ENCODE measurements at regions not wholly inside any gene's neighbourhood (a gene's known extent, or its start where the extent isn't known, plus 50 kb on each side); places are given as distances from the start of the nearest gene placed in this dataset.

GRCh38 chr5:118551031-118551430, 437.3 kb downstream of the DTWD2 start:
- no peaks in the 10 kb centered on the region for H3K4me1 ChIP-seq (ENCODE audit: control insufficient read depth in 2 of 2, insufficient read depth in 2 of 2, low read length in 1 of 2)
- H3K36me3 ChIP-seq (ENCODE audit: control insufficient read depth in 2 of 2, insufficient read depth in 2 of 2, low read length in 1 of 2), result no peaks in the 10 kb centered on the region
- H3K27ac ChIP-seq (ENCODE audit: low read depth in 2 of 2, low read length in 1 of 2), result no peak overlapping the region
- no peaks in the 10 kb centered on the region for H3K27me3 ChIP-seq (ENCODE audit: control insufficient read depth in 1 of 2, insufficient read depth in 2 of 2, low read length in 2 of 2)
- H3K4me3 ChIP-seq (ENCODE audit: low read depth in 1 of 2, low read length in 2 of 2), result no peak overlapping the region
- H3K9me3 ChIP-seq (ENCODE audit: control insufficient read depth in 2 of 2, insufficient read depth in 1 of 2, low read depth in 1 of 2, low read length in 1 of 2), result no peaks in the 10 kb centered on the region

- Histone ChIP-seq H3K36me3 (ENCODE audit: control insufficient read depth in 2 of 2, insufficient read depth in 2 of 2, low read length in 1 of 2) (no peaks in the 10 kb centered on the region), H3K9me3 (ENCODE audit: control insufficient read depth in 2 of 2, insufficient read depth in 1 of 2, low read depth in 1 of 2, low read length in 1 of 2) (no peaks in the 10 kb centered on the region), H3K27me3 (ENCODE audit: control insufficient read depth in 1 of 2, insufficient read depth in 2 of 2, low read length in 2 of 2) (no peaks in the 10 kb centered on the region), H3K4me3 (ENCODE audit: low read depth in 1 of 2, low read length in 2 of 2) (no peak overlapping the region), H3K27ac (ENCODE audit: low read depth in 2 of 2, low read length in 1 of 2) (no peak overlapping the region), H3K4me1 (ENCODE audit: control insufficient read depth in 2 of 2, insufficient read depth in 2 of 2, low read length in 1 of 2) (no peaks in the 10 kb centered on the region)
- 53 to 61% methylated on average over 2 of the region's 2 CpGs for WGBS, 2 donors
These were observed 439.3 kb downstream of the DTWD2 start for GRCh38 chr5:118548761-118549720.

- Histone ChIP-seq H3K9me3 (ENCODE audit: control insufficient read depth in 2 of 2, insufficient read depth in 1 of 2, low read depth in 1 of 2, low read length in 1 of 2) (no peaks in the 10 kb centered on the region), H3K36me3 (ENCODE audit: control insufficient read depth in 2 of 2, insufficient read depth in 2 of 2, low read length in 1 of 2) (no peaks in the 10 kb centered on the region), H3K27ac (ENCODE audit: low read depth in 2 of 2, low read length in 1 of 2) (no peak overlapping the region), H3K4me3 (ENCODE audit: low read depth in 1 of 2, low read length in 2 of 2) (no peak overlapping the region), H3K4me1 (ENCODE audit: control insufficient read depth in 2 of 2, insufficient read depth in 2 of 2, low read length in 1 of 2) (no peaks in the 10 kb centered on the region), H3K27me3 (ENCODE audit: control insufficient read depth in 1 of 2, insufficient read depth in 2 of 2, low read length in 2 of 2) (no peaks in the 10 kb centered on the region)
- 92 to 100% methylated on average over 1 of the region's 1 CpG for WGBS, 2 donors
These were observed 442.9 kb downstream of the DTWD2 start for GRCh38 chr5:118545470-118545869.

DNA sequence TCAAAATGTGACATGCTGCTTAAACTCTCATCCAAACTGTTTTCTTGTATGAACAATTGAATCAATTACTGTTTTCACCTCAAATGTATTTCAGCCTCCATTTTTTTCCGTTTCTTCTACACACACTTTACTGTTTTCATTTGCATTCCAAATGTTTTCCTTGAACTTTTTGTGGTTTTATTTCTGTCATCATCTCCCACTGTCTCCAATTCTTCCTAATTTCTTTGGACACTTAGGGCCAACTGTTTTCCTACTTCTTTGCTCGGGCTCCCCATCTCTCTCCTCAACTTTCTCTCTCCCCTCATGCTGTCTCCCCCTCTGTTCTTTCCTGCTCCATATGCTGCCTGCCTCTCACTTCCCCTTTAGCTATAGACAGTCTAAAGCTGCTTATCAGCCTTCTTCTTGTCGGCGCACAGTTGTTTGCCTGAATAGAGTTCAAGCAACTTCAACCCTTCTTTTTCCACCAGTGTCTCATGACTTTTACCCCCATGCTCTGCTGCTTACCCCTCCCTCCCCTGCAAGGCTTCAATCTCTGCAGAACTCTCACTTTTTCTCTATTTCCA, 443.4 kb downstream of the DTWD2 start:
- H3K4me1 ChIP-seq (ENCODE audit: control insufficient read depth in 2 of 2, insufficient read depth in 2 of 2, low read length in 1 of 2), result no peaks in the 10 kb centered on the region
- H3K36me3 ChIP-seq (ENCODE audit: control insufficient read depth in 2 of 2, insufficient read depth in 2 of 2, low read length in 1 of 2), result no peaks in the 10 kb centered on the region
- no peaks in the 10 kb centered on the region for H3K27me3 ChIP-seq (ENCODE audit: control insufficient read depth in 1 of 2, insufficient read depth in 2 of 2, low read length in 2 of 2)
- no peak overlapping the region for H3K27ac ChIP-seq (ENCODE audit: low read depth in 2 of 2, low read length in 1 of 2)
- no peaks in the 10 kb centered on the region for H3K9me3 ChIP-seq (ENCODE audit: control insufficient read depth in 2 of 2, insufficient read depth in 1 of 2, low read depth in 1 of 2, low read length in 1 of 2)
- WGBS, 2 donors, result 67 to 73% methylated on average over 4 of the region's 4 CpGs
- no peak overlapping the region for H3K4me3 ChIP-seq (ENCODE audit: low read depth in 1 of 2, low read length in 2 of 2)

DNA sequence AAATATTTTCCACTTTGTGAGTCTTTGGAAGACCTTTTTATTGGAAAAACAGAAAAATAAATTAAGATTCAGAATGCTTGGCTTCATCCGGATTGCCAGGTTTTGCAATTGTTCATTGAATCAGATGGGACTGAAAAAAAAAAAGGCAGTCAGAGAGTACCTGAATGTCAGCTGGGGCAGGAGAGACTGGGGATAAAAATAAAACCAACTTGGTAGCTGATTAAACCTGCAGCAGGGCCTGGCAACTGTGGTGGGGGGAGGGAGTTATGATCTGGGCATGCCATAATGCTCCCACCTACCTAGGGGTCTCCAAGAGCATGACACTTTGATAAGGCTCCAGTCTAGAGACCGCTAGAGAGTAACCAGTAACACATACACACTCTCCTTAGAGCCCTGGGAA, 454.4 kb downstream of the DTWD2 start:
- H3K4me1 ChIP-seq (ENCODE audit: control insufficient read depth in 2 of 2, insufficient read depth in 2 of 2, low read length in 1 of 2), result no peaks in the 10 kb centered on the region
- 83 to 86% methylated on average over 2 of the region's 2 CpGs for WGBS, 2 donors

GRCh38 chr5:118533156-118533555, 455.2 kb downstream of the DTWD2 start:
- Histone ChIP-seq H3K4me1 (ENCODE audit: control insufficient read depth in 2 of 2, insufficient read depth in 2 of 2, low read length in 1 of 2) (no peaks in the 10 kb centered on the region), H3K9me3 (ENCODE audit: control insufficient read depth in 2 of 2, insufficient read depth in 1 of 2, low read depth in 1 of 2, low read length in 1 of 2) (peaks cover 0 to 2% of the 10 kb centered on the region in 2 donors), H3K36me3 (ENCODE audit: control insufficient read depth in 2 of 2, insufficient read depth in 2 of 2, low read length in 1 of 2) (no peaks in the 10 kb centered on the region), H3K27ac (ENCODE audit: low read depth in 2 of 2, low read length in 1 of 2) (no peak overlapping the region), H3K27me3 (ENCODE audit: control insufficient read depth in 1 of 2, insufficient read depth in 2 of 2, low read length in 2 of 2) (no peaks in the 10 kb centered on the region), H3K4me3 (ENCODE audit: low read depth in 1 of 2, low read length in 2 of 2) (no peak overlapping the region)
- 69 to 84% methylated on average over 3 of the region's 3 CpGs for WGBS, 2 donors

More for the DNA sequence above, 454.4 kb downstream of the DTWD2 start:
- H3K27ac ChIP-seq (ENCODE audit: low read depth in 2 of 2, low read length in 1 of 2), result no peak overlapping the region
- H3K9me3 ChIP-seq (ENCODE audit: control insufficient read depth in 2 of 2, insufficient read depth in 1 of 2, low read depth in 1 of 2, low read length in 1 of 2), result peaks cover 0 to 2% of the 10 kb centered on the region in 2 donors
- no peaks in the 10 kb centered on the region for H3K36me3 ChIP-seq (ENCODE audit: control insufficient read depth in 2 of 2, insufficient read depth in 2 of 2, low read length in 1 of 2)
- H3K4me3 ChIP-seq (ENCODE audit: low read depth in 1 of 2, low read length in 2 of 2), result no peak overlapping the region
- H3K27me3 ChIP-seq (ENCODE audit: control insufficient read depth in 1 of 2, insufficient read depth in 2 of 2, low read length in 2 of 2), result no peaks in the 10 kb centered on the region

DNA sequence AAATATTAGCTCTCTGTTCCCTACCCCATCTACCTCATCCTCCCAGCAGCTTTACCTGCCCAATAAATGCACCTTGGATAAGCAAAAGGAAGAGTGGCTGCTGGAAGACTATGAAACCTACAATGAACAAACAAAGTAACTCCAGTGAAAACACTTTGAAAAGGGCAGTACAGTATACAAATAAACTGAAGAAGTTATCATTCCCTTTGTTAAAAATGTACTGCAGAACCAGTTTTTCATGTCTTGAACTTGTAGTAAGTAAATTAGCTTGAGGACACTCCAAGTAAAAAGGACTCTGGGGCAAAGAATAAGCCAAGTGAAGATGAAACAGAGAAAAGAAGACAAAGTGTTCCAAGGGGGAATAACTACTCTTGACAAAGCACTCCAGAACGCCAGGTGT, 457.1 kb downstream of the DTWD2 start:
- no peaks in the 10 kb centered on the region for H3K27me3 ChIP-seq (ENCODE audit: control insufficient read depth in 1 of 2, insufficient read depth in 2 of 2, low read length in 2 of 2)
- H3K4me3 ChIP-seq (ENCODE audit: low read depth in 1 of 2, low read length in 2 of 2), result no peak overlapping the region
- no peaks in the 10 kb centered on the region for H3K36me3 ChIP-seq (ENCODE audit: control insufficient read depth in 2 of 2, insufficient read depth in 2 of 2, low read length in 1 of 2)
- WGBS, 2 donors, result 51 to 63% methylated on average over 1 of the region's 1 CpG
- H3K4me1 ChIP-seq (ENCODE audit: control insufficient read depth in 2 of 2, insufficient read depth in 2 of 2, low read length in 1 of 2), result no peaks in the 10 kb centered on the region
- H3K9me3 ChIP-seq (ENCODE audit: control insufficient read depth in 2 of 2, insufficient read depth in 1 of 2, low read depth in 1 of 2, low read length in 1 of 2), result peaks cover 0 to 2% of the 10 kb centered on the region in 2 donors
- H3K27ac ChIP-seq (ENCODE audit: low read depth in 2 of 2, low read length in 1 of 2), result no peak overlapping the region

- Histone ChIP-seq H3K27ac (ENCODE audit: low read depth in 2 of 2, low read length in 1 of 2) (no peak overlapping the region), H3K4me1 (ENCODE audit: control insufficient read depth in 2 of 2, insufficient read depth in 2 of 2, low read length in 1 of 2) (no peaks in the 10 kb centered on the region), H3K36me3 (ENCODE audit: control insufficient read depth in 2 of 2, insufficient read depth in 2 of 2, low read length in 1 of 2) (no peaks in the 10 kb centered on the region), H3K27me3 (ENCODE audit: control insufficient read depth in 1 of 2, insufficient read depth in 2 of 2, low read length in 2 of 2) (no peaks in the 10 kb centered on the region), H3K4me3 (ENCODE audit: low read depth in 1 of 2, low read length in 2 of 2) (no peak overlapping the region), H3K9me3 (ENCODE audit: control insufficient read depth in 2 of 2, insufficient read depth in 1 of 2, low read depth in 1 of 2, low read length in 1 of 2) (peaks cover 0 to 1% of the 10 kb centered on the region in 2 donors)
- 74 to 76% methylated on average over 7 of the region's 7 CpGs for WGBS, 2 donors
These were observed 458.8 kb downstream of the DTWD2 start for GRCh38 chr5:118529361-118530144.

DNA sequence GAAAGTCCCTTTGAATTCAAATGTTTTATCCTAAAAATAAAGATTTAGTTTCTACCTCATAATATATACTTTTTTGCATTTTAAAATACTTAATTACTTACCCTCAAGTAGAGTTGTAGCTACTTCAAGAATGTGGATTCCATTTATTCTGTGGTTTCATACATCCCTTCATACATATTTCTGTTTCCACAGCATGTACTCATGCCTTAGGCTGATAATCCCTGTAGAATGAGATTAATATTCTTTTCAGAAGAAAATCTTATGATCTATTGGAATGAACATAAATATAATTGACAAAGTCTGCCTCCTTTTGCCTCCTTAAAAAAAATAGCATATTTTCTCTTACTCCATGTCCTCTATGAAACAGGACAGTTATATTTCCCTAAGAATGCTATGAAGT, 465.7 kb downstream of the DTWD2 start:
- Histone ChIP-seq H3K27me3 (ENCODE audit: control insufficient read depth in 1 of 2, insufficient read depth in 2 of 2, low read length in 2 of 2) (no peaks in the 10 kb centered on the region), H3K4me1 (ENCODE audit: control insufficient read depth in 2 of 2, insufficient read depth in 2 of 2, low read length in 1 of 2) (no peaks in the 10 kb centered on the region), H3K27ac (ENCODE audit: low read depth in 2 of 2, low read length in 1 of 2) (no peak overlapping the region), H3K36me3 (ENCODE audit: control insufficient read depth in 2 of 2, insufficient read depth in 2 of 2, low read length in 1 of 2) (no peaks in the 10 kb centered on the region), H3K4me3 (ENCODE audit: low read depth in 1 of 2, low read length in 2 of 2) (no peak overlapping the region), H3K9me3 (ENCODE audit: control insufficient read depth in 2 of 2, insufficient read depth in 1 of 2, low read depth in 1 of 2, low read length in 1 of 2) (no peaks in the 10 kb centered on the region)
